OCI-LY7 (cell line): ENCODE measurements at regions not wholly inside any gene's neighbourhood (a gene's known extent, or its start where the extent isn't known, plus 50 kb on each side); places are given as distances from the start of the nearest gene placed in this dataset.

Experiments
- CTCF ChIP-seq: fragments of 200-600 bp; sonication (generic); conservative IDR thresholded peaks from 2 replicates; pipeline ENCODE4 v1.5.1; 2014; ENCODE audit warnings: mild to moderate bottlenecking, antibody characterized with exemption, low read length, moderate library complexity, mixed read lengths
- EZH2phosphoT487 ChIP-seq: fragments of 200-600 bp; sonication (generic); IDR thresholded peaks from 2 replicates; pipeline ENCODE4 v1.6.1; 2018; ENCODE audit warnings: low read depth, borderline replicate concordance, mild to moderate bottlenecking, mixed run types, antibody characterized with exemption, low read length, moderate library complexity, mixed read lengths

DNA sequence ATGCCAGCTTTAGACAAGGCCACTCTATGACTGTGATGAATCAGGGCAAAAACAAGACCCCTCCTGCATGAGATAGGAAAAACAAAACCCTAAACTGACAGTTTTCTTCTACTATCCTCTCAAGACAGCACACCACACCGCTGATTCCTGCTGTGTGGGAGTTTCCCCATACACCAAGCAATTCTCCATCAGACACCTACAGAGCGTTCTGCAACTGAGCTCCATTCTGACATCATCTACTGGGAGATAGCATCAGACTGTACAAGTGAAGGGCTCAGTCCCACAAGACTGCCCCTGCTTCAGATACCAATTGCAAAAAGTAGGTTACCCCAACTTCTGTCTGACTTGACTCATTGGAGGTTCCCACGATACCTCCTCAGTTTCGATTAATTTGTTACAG is 130.6 kb downstream of the TSN start:
- no peak for TF ChIP-seq CTCF
- no peak for TF ChIP-seq EZH2phosphoT487
